Adrenal gland (tissue), 9 donors: ENCODE measurements at regions not wholly inside any gene's neighbourhood (a gene's known extent, or its start where the extent isn't known, plus 50 kb on each side); places are given as distances from the start of the nearest gene placed in this dataset.

ENCODE experiments used
- DNase-seq, 7 donors: peaks; one replicate each; pipeline ENCODE4 v3.0.0-alpha.2; 2019 to 2020
- H3K27ac ChIP-seq, 5 donors: fragments of 200-600 bp; sonication (generic) in 4 of 5; 1 replicate in 3 of 5; 2 replicates in 2 of 5; pipeline versions ENCODE4 v1.5.1 to v1.8.0; 2016 to 2020; ENCODE audit warnings: mild to moderate bottlenecking in 1 of 5
- H3K27me3 ChIP-seq: fragments of 200-600 bp; 2 replicates; pipeline ENCODE4 v1.8.0; 2021
- H3K36me3 ChIP-seq, 2 donors: fragments of 200-600 bp; replicated peaks in 1 of 2; 1 replicate in 1 of 2; 2 replicates in 1 of 2; pipeline versions ENCODE4 v1.5.1 to v1.8.0; 2018 to 2022
- H3K4me1 ChIP-seq, 2 donors: fragments of 200-600 bp; replicated peaks in 1 of 2; 1 replicate in 1 of 2; 2 replicates in 1 of 2; pipeline versions ENCODE4 v1.5.1 to v1.8.0; 2018 to 2021
- H3K4me3 ChIP-seq, 4 donors: fragments of 200-600 bp; sonication (generic) in 3 of 4; one replicate each; pipeline ENCODE4 v1.5.1; 2016 to 2018
- H3K9me3 ChIP-seq, 3 donors: fragments of 200-600 bp; sonication (generic) in 1 of 3; replicated peaks in 1 of 3; 1 replicate in 2 of 3; 2 replicates in 1 of 3; pipeline versions ENCODE4 v1.5.1 to v1.8.0; 2016 to 2021
- CTCF ChIP-seq, 6 experiments: fragments of 450-650 bp in 4 of 6; fragments of 200-600 bp in 2 of 6; sonication (generic) in 1 of 6; IDR thresholded peaks; 1 replicate in 5 of 6; 2 replicates in 1 of 6; pipeline versions ENCODE4 v1.5.1 to v1.8.0; 2016 to 2021; ENCODE audit warnings: antibody characterized with exemption in 6 of 6, mild to moderate bottlenecking in 2 of 6, moderate library complexity in 1 of 6
- POLR2A ChIP-seq, 2 donors: fragments of 450-650 bp; IDR thresholded peaks; one replicate each; pipeline ENCODE4 v1.6.1; 2017; ENCODE audit warnings: antibody characterized with exemption in 2 of 2, mild to moderate bottlenecking in 2 of 2, moderate library complexity in 1 of 2
- WGBS, 4 donors: extraction: QIAGEN DNeasy Blood & Tissue Kit in 2 of 4; methylation state at CpG; one replicate each; pipeline versions ENCODE4 v1.1.5 to v1.1.7; 2013 to 2017; 5-methylcytosine and 5-hydroxymethylcytosine counted together
- intact Hi-C, 2 donors: fragments of 100-400 bp; cut with DNase I; formaldehyde crosslinking; loops; one replicate each; pipeline versions ENCODE4 v1.14.1 to v1.15.0; 2022 to 2023
- donor health status: healthy with polysubstance abuse.
- donor health status: Bipolar disorder and iron deficiency.
- donor health status: DM: yes; HTN: yes; CAD: no.
- donor health status: DM: no; HTN: no; CAD: no.
- donor health status: DM: no; HTN: no; CAD: no.

- WGBS, 4 donors, result 88 to 100% (median 90%) methylated on average over 2 of the region's 2 CpGs
- Histone ChIP-seq H3K4me3 (no peak overlapping the region), H3K4me1 (no peaks in the 10 kb centered on the region), H3K27me3 (no peaks in the 10 kb centered on the region), H3K9me3 (peaks cover 0 to under 1% (median 0%) of the 10 kb centered on the region in 3 donors), H3K27ac (no peak overlapping the region), H3K36me3 (no peaks in the 10 kb centered on the region)
- intact Hi-C loops, result loop anchor here in 1 of 2 donors (10.0 kb wide), 1 partner anchor 1112 kb away; the partner anchor contains the start of gene B3GALT2
- DNase-seq, result no peak
- TF ChIP-seq POLR2A (IDR thresholded peaks at IDR 0.05), result no peak
- TF ChIP-seq CTCF (IDR thresholded peaks at IDR 0.05), result no peak
These were observed 1110.7 kb upstream of the B3GALT2 start for GRCh38 chr1:194297094-194297493.

- Histone ChIP-seq H3K4me3 (no peak overlapping the region), H3K27ac (no peak overlapping the region), H3K27me3 (no peaks in the 10 kb centered on the region), H3K9me3 (no peaks in the 10 kb centered on the region), H3K36me3 (no peaks in the 10 kb centered on the region), H3K4me1 (no peaks in the 10 kb centered on the region)
- DNase-seq, result no peak
- intact Hi-C loops, result loop anchor here in 1 of 2 donors (10.0 kb wide), 1 partner anchor 1111 kb away; the partner anchor contains the start of gene B3GALT2
- TF ChIP-seq CTCF (IDR thresholded peaks at IDR 0.05) (no peak), POLR2A (IDR thresholded peaks at IDR 0.05) (no peak)
- WGBS, 4 donors, result 40 to 60% (median 55%) methylated on average over 2 of the region's 2 CpGs
These were observed 1109.8 kb upstream of the B3GALT2 start for GRCh38 chr1:194296201-194296600.

- peak in 3 of 7 donors; percentile 5 to 17 (median 7) for DNase-seq
- no peak for TF ChIP-seq POLR2A (IDR thresholded peaks at IDR 0.05)
- peak; percentile 43 to 67 (median 58) for TF ChIP-seq CTCF (IDR thresholded peaks at IDR 0.05)
- Histone ChIP-seq H3K4me3 (no peak overlapping the region), H3K4me1 (no peaks in the 10 kb centered on the region), H3K27me3 (no peaks in the 10 kb centered on the region), H3K9me3 (no peaks in the 10 kb centered on the region), H3K36me3 (no peaks in the 10 kb centered on the region), H3K27ac (no peak overlapping the region)
- WGBS, 4 donors, result 30 to 73% (median 48%) methylated on average over 1 of the region's 1 CpG
- intact Hi-C loops, result loop anchor here in 1 of 2 donors (10.0 kb wide), 1 partner anchor 1111 kb away; the partner anchor contains the start of gene B3GALT2
These were observed 1109.3 kb upstream of the B3GALT2 start for GRCh38 chr1:194295685-194296084.

GRCh38 chr1:194293851-194294405, 1107.5 kb upstream of the B3GALT2 start:
- no peaks in the 10 kb centered on the region for H3K27me3 ChIP-seq
- WGBS, 4 donors, result 85 to 100% (median 95%) methylated on average over 1 of the region's 1 CpG

More at GRCh38 chr1:194293851-194294405, 1107.5 kb upstream of the B3GALT2 start:
- no peak for DNase-seq
- H3K36me3 ChIP-seq, result no peaks in the 10 kb centered on the region
- intact Hi-C loops, result loop anchor here in 1 of 2 donors (10.0 kb wide), 1 partner anchor 1109 kb away; the partner anchor contains the start of gene B3GALT2
- H3K9me3 ChIP-seq, result no peaks in the 10 kb centered on the region
- H3K4me1 ChIP-seq, result no peaks in the 10 kb centered on the region
- no peak overlapping the region for H3K27ac ChIP-seq
- no peak overlapping the region for H3K4me3 ChIP-seq
- TF ChIP-seq CTCF (IDR thresholded peaks at IDR 0.05) (no peak), POLR2A (IDR thresholded peaks at IDR 0.05) (no peak)
